D341Med (cell line): ENCODE measurements at regions not wholly inside any gene's neighbourhood (a gene's known extent, or its start where the extent isn't known, plus 50 kb on each side); places are given as distances from the start of the nearest gene placed in this dataset.

Source experiments
- DNase-seq: peaks from one replicate; pipeline ENCODE4 v3.0.0; 2012; ENCODE audit warnings: low spot score

DNA sequence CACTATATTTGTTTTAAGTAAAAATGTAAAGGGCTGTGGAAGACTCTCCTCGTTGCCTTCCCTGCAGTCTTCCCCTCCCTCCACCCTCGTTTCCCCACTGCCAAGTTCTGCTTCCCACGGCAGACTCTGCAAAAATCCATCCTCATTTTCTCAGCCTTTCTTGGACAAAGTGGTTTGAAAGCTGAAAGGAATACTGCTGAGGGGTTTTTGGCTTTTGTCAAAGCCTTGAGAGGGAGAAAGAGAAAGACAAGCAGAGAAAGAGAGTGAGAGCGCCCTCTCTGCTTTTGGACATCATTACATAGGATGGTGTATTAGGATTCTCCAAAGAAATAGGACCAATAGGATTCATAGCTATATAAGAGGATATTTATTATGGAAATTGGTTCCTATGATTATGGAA lies 455.9 kb upstream of the SOX11 start:
- DNase-seq, result no peak

DNA sequence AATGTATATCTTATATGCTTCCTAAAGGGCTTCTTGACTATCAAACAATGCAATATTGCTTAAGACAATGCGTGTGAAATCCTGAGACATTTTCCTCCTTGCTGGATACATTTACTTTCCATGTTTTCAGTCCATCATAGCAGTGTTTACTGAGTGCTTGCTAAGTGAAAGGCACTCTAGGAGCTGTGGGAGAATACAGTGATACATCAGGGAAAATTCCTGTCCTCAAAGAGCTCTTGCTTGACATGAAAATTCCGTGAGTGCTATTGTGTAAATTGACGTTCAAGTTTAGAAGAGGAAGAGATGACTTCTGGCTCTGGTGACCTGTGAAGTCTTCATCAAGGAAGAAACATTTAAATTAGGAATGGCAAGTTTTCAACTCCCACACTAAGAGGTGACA lies 449.4 kb upstream of the SOX11 start:
- DNase-seq, result no peak

DNA sequence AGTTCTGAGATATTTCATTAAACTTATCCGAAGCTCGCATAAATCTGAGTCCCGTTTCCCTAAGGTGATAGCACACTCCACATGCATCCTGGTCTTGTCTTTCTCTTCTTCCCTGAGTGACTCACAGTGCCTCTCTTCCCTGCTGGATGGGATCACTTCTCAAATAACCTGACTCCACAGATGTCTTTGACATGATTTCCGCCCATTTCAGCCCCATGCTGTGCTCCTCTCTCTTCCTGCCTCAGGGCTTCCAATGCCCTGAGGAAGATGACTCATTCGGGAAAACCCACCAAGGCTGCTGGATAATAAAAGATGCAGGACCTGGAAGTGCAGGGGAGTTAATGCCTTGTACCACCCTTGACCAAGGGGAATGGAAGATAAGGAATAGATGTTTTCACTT lies 441.7 kb upstream of the SOX11 start:
- no peak for DNase-seq

GRCh38 chr2:5253263-5253662 lies 438.9 kb upstream of the SOX11 start:
- DNase-seq, result no peak

GRCh38 chr2:5254791-5255332 lies 437.3 kb upstream of the SOX11 start:
- DNase-seq, result no peak

- DNase-seq, result no peak
These were observed 428.9 kb upstream of the SOX11 start for GRCh38 chr2:5263291-5263690.

GRCh38 chr2:5264361-5264760 lies 427.8 kb upstream of the SOX11 start:
- no peak for DNase-seq

DNA sequence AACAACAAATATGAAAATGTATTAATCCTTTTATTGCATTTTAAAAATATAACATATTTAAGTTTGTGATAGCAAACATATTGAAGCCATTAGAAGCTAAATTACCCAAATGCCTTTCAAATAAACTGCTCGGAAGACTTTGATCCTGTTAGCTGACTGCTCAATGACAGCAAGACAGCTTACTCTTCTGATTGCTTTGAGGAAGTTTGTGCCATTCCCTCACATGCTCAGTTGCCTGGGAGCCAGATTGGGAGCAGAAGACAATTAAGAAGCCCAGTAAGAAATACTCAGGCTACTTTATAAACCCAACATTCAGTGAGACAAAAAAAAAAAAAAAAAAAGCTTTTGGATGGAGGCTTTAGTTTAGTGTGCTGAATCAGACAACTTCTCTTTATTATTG lies 407.1 kb upstream of the SOX11 start:
- no peak for DNase-seq

DNA sequence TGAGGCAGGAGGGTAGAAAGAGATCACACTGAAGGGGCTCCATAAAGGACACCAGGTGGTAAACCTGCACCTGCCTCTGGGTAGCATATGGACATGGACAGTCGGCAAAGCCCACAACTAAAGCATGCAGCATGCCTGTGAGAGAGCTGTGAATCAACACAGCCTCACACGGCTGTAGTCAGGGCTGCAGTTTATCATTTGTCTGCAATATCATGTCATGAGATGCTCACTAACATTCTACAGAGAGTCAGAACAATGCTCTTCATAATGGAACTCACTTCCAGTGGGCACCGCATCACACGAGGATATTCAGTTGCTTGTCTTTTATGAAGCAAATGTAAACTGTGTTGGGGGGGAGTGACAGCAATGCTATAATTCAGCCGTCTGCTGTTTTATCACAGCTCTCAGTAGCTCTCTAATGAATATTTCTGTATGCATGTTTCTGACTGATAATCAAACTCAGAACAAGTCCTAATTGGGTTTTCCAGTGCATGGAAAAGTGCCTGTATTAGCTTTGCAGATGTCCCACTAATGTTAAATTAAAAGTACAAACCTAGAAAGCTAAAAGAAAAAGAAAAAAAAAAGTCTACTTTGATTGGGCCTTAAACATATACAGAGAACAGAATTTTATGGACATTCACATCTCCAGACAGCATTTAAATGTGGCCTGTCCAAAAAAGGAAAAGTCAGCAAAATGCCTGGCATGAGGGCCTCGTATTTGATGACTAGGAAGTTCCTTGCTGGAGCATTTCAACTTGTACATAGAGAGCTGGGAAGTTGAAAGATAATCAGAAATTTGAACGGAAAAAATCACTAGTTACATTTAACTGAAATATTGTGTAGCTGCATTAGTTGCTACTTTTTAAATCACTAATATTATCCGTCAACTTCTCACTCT lies 406.1 kb upstream of the SOX11 start:
- DNase-seq, result no peak

GRCh38 chr2:5287558-5288334 lies 404.4 kb upstream of the SOX11 start:
- no peak for DNase-seq

GRCh38 chr2:5290900-5291546 lies 401.2 kb upstream of the SOX11 start:
- DNase-seq, result no peak

- DNase-seq, result no peak
These were observed 387.5 kb upstream of the SOX11 start for GRCh38 chr2:5304640-5305039.

- no peak for DNase-seq
These were observed 377.1 kb upstream of the SOX11 start for GRCh38 chr2:5315041-5315440.

GRCh38 chr2:5315512-5315911 lies 376.7 kb upstream of the SOX11 start:
- peak; percentile 63 for DNase-seq

DNA sequence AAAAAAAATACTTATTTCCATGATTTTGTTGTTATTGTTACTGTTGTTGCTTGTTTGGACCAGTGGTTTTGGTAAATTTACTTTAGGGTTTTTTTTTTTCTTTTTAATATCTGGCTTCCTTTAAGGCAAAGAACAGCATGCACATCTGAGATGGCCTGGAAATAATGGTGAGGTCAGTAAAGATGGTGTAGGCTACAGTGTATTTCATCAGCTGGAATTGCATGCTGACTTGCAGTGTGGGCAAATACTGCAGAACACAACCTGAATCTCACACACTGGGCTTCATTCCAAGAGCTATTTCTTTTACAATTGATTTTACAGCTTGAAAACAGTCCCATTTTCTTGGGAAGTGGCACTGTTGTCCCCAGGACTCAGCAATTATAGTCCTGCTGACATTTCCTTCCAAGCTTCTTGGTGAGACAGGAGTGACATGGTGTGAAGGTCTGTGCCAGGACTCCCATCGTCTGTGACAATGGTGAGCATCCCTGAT lies 376.1 kb upstream of the SOX11 start:
- DNase-seq, result no peak

DNA sequence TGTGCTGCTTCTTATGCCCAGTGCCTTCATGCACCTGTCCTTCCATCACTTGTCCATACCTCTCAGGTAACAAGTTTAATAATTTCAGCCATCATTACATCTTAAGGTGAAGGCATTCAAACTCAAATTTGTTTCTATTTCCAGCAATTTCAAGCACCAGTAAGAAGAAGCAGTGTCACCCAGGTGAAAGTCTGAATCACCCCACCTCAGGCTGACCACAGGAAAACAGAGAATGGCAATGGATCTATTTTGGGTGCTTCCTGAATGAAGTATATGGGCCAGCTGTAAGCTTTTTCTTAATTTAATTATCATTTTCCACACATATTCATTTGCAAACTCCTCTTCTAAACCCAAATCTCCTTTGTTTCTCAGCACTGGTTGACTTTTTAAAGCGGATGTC lies 372.7 kb upstream of the SOX11 start:
- DNase-seq, result no peak

DNA sequence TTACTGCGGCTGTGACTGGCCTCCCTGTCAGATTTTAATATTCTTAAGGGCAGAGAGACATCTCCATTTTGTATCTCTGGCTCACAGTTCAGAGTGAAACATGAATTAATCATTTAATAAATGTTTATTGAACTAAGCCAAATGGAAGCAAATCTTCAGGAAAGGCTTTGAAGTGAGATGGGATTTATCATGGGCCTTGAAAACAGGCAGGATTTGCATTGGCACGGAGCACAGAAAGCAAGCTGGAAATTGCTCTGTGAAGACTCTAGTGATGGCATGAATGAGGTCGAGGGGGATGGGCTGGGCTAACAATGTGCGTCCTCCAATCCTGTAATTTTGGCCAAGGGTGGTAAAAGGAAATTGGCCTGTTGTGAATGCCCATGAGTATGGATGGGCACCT lies 369.8 kb upstream of the SOX11 start:
- DNase-seq, result no peak

- no peak for DNase-seq
These were observed 366.7 kb upstream of the SOX11 start for GRCh38 chr2:5325523-5325922.

DNA sequence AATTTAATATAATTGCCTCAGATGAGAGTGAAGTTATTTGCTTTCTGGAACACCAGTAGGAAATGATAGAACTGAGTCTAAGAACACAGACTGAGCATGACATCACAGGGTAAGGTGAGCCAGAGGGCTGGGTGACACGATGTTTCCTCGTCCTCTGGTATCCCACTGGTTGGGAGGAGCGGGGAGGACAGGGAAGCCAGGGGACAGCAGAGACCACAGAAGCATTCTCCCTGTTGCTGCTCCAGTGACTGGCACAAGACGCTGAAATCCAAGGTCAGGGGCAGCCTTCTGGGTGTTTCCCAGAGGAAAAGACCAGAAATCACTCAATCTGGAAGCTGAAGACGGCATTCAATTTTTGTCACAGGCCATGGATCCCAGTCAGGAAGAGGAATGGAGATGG lies 363.4 kb upstream of the SOX11 start:
- no peak for DNase-seq

DNA sequence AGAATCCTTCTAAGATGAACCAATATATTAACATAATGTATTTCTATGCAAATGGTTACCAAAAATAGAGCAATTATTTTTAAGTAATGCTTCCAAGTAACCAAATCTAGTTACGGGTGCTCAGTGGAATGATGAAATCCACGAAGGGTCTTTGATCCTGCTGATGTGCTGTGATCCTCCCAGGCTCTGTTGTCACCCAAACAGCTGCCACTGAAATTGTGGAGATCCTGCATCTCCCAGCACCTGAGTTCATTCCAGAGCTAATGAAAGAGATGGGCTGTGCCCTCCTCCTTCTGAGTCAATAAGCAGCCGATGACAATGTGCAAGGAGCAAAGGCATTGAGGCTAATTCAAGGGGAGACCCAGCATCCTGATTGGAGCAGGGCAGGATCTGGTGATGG lies 362.4 kb upstream of the SOX11 start:
- no peak for DNase-seq

- no peak for DNase-seq
These were observed 361.2 kb upstream of the SOX11 start for GRCh38 chr2:5330961-5331360.

- DNase-seq, result no peak
These were observed 359.3 kb upstream of the SOX11 start for GRCh38 chr2:5332925-5333324.
